Activated T-helper 17 cell treated with anti-CD3 and anti-CD28 coated beads, Interleukin-2, amount 50 U/mL, for 72 hours (primary cell): ENCODE measurements at regions not wholly inside any gene's neighbourhood (a gene's known extent, or its start where the extent isn't known, plus 50 kb on each side); places are given as distances from the start of the nearest gene placed in this dataset.

Source experiments
- ATAC-seq: fragments of 150-1000 bp; cut with Tn5 transposase; replicated peaks from 2 replicates; pipeline ENCODE4 v1.10.0; 2021; ENCODE audit warnings: mild to moderate bottlenecking, moderate library complexity
- H3K27ac Mint-ChIP-seq: one replicate; pipeline ENCODE4 v1.8.0; 2022; ENCODE audit warnings: mixed read lengths
- H3K27me3 Mint-ChIP-seq: one replicate; pipeline ENCODE4 v1.8.0; 2022; ENCODE audit warnings: mixed read lengths
- H3K36me3 Mint-ChIP-seq: one replicate; pipeline ENCODE4 v1.8.0; 2022; ENCODE audit warnings: low read depth, mild to moderate bottlenecking, mixed read lengths
- H3K4me1 Mint-ChIP-seq: one replicate; pipeline ENCODE4 v1.8.0; 2022; ENCODE audit warnings: mixed read lengths
- H3K4me3 Mint-ChIP-seq: one replicate; pipeline ENCODE4 v1.8.0; 2022; ENCODE audit warnings: mild to moderate bottlenecking, mixed read lengths
- H3K9me3 Mint-ChIP-seq: one replicate; pipeline ENCODE4 v1.8.0; 2022; ENCODE audit warnings: mixed read lengths

GRCh38 chr5:110248921-110249320, 477.6 kb downstream of the TMEM232 start:
- H3K27me3 Mint-ChIP-seq: peaks cover 3% of the 10 kb centered on the region
- no peak overlapping the region for H3K27ac Mint-ChIP-seq
- ATAC-seq: no peak
- no peak overlapping the region for H3K4me3 Mint-ChIP-seq
- no peaks in the 10 kb centered on the region for H3K9me3 Mint-ChIP-seq
- no peaks in the 10 kb centered on the region for H3K36me3 Mint-ChIP-seq
- H3K4me1 Mint-ChIP-seq: no peaks in the 10 kb centered on the region

DNA sequence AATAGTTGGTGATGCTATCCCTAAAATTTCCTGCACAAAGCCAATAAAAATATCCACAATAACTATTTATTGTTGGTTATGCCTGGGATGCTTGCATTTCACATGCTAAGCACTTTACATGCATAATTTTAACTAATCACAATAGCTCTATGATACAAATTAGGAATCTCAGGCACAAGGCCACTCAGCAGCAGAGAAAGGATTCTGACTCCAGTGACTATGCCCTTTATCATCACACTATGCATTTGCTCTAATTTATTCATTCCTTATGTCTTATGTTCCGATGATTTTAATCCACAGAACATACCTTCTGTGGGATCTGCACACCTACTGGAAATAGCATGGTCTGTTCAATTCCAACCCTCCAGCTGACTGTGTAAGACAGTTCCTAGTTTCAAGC, 476.1 kb downstream of the TMEM232 start:
- Mint-ChIP-seq H3K4me3 (no peak overlapping the region), H3K36me3 (no peaks in the 10 kb centered on the region), H3K4me1 (no peaks in the 10 kb centered on the region), H3K27ac (no peak overlapping the region), H3K27me3 (peaks cover 3% of the 10 kb centered on the region), H3K9me3 (no peaks in the 10 kb centered on the region)
- ATAC-seq: no peak

DNA sequence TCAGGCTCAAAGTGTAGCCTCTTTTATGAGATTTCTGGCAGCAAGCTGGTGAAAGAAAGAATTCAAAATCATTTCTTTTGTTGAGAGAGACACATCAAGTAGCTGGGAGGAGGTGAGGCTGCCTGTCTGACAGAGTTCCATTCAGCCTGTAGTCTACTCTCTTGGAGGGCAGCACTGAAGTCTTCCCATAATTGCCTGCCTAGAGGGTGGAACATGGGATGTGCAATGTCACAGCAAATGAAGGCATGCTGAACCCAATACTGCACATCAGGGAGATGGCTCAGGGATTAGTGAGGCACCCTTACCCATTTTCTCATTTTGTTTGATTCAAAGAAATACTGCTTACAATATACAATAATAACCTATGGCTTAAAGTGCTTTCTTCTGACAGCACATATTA, 475.7 kb downstream of the TMEM232 start:
- H3K4me3 Mint-ChIP-seq: no peak overlapping the region
- peaks cover 3% of the 10 kb centered on the region for H3K27me3 Mint-ChIP-seq
- no peaks in the 10 kb centered on the region for H3K9me3 Mint-ChIP-seq
- no peaks in the 10 kb centered on the region for H3K36me3 Mint-ChIP-seq
- no peak for ATAC-seq
- H3K27ac Mint-ChIP-seq: no peak overlapping the region
- no peaks in the 10 kb centered on the region for H3K4me1 Mint-ChIP-seq

DNA sequence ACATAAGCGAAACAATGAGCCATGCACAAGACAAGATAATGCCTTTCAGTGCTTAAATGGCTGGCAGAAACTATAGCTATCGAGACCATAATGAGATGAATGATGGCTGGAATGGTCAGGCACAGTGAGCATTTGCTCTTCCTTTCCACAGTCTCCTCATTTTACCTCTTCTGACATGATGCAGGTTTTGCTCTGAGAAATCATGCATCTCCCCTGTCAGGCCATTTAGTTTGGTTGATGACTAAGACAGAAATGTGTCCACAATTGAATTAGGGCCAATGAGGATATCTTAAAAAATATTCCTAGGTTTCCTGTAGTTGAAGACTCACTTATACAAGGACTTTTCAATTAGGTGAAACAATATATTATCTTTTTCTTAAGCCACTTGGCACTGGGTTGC, 475.1 kb downstream of the TMEM232 start:
- Mint-ChIP-seq H3K36me3 (no peaks in the 10 kb centered on the region), H3K27ac (no peak overlapping the region), H3K4me3 (no peak overlapping the region), H3K27me3 (peaks cover 3% of the 10 kb centered on the region), H3K9me3 (no peaks in the 10 kb centered on the region), H3K4me1 (no peaks in the 10 kb centered on the region)
- no peak for ATAC-seq

GRCh38 chr5:110255194-110255593, 471.3 kb downstream of the TMEM232 start:
- ATAC-seq: no peak
- Mint-ChIP-seq H3K4me3 (no peak overlapping the region), H3K27ac (no peak overlapping the region), H3K27me3 (no peaks in the 10 kb centered on the region), H3K9me3 (no peaks in the 10 kb centered on the region), H3K4me1 (no peaks in the 10 kb centered on the region), H3K36me3 (no peaks in the 10 kb centered on the region)

DNA sequence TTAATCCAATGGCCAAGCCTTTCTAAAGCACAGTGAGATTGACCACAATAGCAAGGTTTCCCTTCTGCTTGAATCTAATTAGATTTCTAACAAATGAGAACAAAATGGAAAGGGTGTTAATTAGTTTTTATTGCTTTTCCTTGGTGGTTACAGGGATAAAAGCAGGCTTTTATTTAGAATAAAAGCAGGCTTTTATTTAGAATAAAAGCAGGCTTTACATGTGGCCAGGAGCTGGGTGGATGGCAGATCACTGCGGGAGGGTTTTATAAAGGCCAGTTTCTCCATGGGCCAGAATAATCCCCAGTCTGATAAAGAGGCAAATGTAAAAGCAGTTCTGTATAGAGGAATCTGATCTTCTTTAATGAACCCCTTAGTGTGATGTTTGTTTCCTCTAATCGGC, 470.2 kb downstream of the TMEM232 start:
- Mint-ChIP-seq H3K4me3 (no peak overlapping the region), H3K27ac (no peak overlapping the region), H3K27me3 (no peaks in the 10 kb centered on the region), H3K36me3 (no peaks in the 10 kb centered on the region), H3K9me3 (no peaks in the 10 kb centered on the region), H3K4me1 (no peaks in the 10 kb centered on the region)
- no peak for ATAC-seq

GRCh38 chr5:110257971-110258370, 468.5 kb downstream of the TMEM232 start:
- ATAC-seq: no peak
- H3K4me3 Mint-ChIP-seq: no peak overlapping the region
- no peaks in the 10 kb centered on the region for H3K4me1 Mint-ChIP-seq
- no peak overlapping the region for H3K27ac Mint-ChIP-seq
- H3K36me3 Mint-ChIP-seq: no peaks in the 10 kb centered on the region
- H3K27me3 Mint-ChIP-seq: no peaks in the 10 kb centered on the region
- H3K9me3 Mint-ChIP-seq: no peaks in the 10 kb centered on the region

DNA sequence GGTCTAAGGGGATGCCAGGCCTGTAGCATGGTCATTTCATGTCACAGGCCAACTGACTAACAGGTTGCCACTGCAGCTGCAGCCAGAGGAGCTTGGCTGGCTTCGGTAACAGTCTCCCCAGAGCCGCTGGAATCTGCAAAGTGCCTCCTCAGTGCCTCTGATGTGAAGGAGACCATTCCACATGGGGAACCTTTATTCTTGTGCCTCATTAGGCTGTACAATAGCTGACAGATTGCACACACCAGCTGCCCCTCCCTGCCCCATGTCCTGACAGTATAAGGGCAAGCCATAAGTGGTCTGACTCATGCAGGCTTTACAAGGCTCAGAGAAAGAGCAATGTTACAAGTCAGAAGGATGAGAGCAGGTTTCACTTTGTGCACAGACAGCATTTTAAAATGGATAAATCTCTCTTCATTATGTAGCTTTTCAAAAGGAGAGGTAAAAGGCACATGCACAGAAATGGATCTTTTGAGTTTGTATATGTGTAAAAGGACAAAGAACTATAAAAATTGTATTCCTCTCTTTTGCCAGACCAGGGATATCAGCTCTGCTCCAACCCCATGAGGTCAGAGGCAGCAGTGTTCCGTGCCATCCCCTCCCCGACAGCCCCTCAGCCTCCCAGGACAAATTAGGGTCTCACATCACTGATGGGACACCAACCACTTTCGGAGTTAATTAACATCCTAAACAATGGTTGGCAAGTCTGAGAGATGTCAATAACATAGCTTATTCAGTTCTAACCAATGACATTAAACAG, 467.8 kb downstream of the TMEM232 start:
- Mint-ChIP-seq H3K9me3 (no peaks in the 10 kb centered on the region), H3K4me1 (no peaks in the 10 kb centered on the region), H3K4me3 (no peak overlapping the region), H3K36me3 (no peaks in the 10 kb centered on the region), H3K27me3 (no peaks in the 10 kb centered on the region), H3K27ac (no peak overlapping the region)
- ATAC-seq: no peak

DNA sequence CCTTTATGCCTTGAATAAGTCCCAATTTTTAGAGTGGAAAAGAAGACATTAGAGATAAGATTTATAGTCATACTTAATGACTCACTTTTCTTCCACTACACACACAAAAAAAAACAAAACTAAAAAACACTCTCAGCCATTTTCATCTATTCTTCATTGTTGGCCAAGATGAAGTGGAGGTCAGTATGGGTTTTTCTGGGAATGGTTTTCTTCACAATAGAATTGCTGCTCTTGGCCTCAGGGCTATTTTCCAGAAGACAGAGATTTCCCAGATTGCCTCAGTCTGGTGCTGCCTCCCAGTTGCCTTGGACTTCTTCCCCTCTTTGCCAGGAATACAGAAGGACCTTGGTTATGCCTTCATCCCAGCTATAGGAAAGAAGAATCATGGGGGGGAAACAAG, 463.7 kb downstream of the TMEM232 start:
- ATAC-seq: no peak
- Mint-ChIP-seq H3K4me1 (no peaks in the 10 kb centered on the region), H3K36me3 (no peaks in the 10 kb centered on the region), H3K27me3 (no peaks in the 10 kb centered on the region), H3K9me3 (no peaks in the 10 kb centered on the region), H3K4me3 (no peak overlapping the region), H3K27ac (no peak overlapping the region)

DNA sequence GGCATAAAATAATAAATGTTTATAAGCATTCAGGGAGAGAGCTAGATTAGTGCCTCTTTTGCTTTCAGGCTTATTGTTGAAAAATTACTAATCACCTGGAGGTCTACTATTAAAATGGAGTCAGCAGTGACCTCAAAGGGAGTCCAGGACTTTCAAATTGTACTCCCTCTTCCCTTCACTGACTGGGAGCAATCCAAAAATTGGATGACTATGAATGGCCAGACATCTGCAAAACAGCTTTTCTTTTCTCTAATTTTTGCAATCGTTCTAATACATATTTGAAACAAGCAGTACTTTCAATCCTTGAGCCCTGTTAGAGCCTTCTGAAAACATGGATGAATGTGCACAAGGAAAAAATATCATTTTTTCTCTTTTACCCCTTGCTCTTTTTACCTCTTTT, 461.8 kb downstream of the TMEM232 start:
- no peak for ATAC-seq
- no peaks in the 10 kb centered on the region for H3K27me3 Mint-ChIP-seq
- H3K36me3 Mint-ChIP-seq: no peaks in the 10 kb centered on the region
- no peaks in the 10 kb centered on the region for H3K9me3 Mint-ChIP-seq
- H3K27ac Mint-ChIP-seq: no peak overlapping the region
- no peaks in the 10 kb centered on the region for H3K4me1 Mint-ChIP-seq
- H3K4me3 Mint-ChIP-seq: no peak overlapping the region

DNA sequence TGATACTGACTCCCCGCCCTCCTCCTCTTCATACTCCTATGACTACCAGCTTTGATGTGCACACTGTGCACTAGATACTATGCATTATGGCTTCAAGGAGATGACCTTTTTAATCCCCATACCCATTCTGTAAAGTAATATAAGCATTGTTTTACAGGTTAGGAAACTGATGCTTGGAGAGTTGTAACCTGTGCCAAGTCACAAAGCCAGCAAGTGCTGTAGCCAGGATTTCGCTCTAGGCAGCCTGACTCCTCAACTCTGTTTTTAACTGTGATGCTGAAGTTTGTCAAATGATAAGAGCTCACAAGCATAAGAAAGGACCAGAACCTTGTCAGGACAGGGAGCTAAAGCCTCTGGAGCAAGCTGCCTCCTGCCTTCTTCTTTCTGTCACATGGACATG, 461.3 kb downstream of the TMEM232 start:
- Mint-ChIP-seq H3K4me1 (no peaks in the 10 kb centered on the region), H3K36me3 (no peaks in the 10 kb centered on the region), H3K27me3 (no peaks in the 10 kb centered on the region), H3K9me3 (no peaks in the 10 kb centered on the region), H3K27ac (no peak overlapping the region), H3K4me3 (no peak overlapping the region)
- no peak for ATAC-seq

DNA sequence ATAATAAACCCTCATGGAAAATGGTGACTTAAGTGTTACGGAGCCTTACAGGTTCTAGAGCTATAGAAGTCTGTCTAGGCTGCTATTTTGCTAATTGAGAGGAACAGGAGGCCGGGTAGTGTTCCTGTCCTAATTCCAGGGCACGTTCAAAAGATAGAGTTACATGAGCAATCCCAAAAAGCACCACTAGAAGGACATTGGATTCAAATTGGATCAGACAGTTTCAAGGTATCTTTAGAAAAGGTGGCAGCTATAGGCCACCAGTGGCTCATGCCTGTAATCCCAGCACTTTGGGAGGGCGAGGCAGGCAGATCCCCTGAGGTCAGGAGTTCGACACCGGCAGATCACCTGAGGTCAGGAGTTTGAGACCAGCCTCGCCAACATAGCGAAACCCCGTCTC, 458.8 kb downstream of the TMEM232 start:
- no peaks in the 10 kb centered on the region for H3K27me3 Mint-ChIP-seq
- no peaks in the 10 kb centered on the region for H3K36me3 Mint-ChIP-seq
- no peaks in the 10 kb centered on the region for H3K9me3 Mint-ChIP-seq
- peaks cover 4% of the 10 kb centered on the region for H3K4me1 Mint-ChIP-seq
- no peak for ATAC-seq
- no peak overlapping the region for H3K27ac Mint-ChIP-seq
- H3K4me3 Mint-ChIP-seq: no peak overlapping the region

DNA sequence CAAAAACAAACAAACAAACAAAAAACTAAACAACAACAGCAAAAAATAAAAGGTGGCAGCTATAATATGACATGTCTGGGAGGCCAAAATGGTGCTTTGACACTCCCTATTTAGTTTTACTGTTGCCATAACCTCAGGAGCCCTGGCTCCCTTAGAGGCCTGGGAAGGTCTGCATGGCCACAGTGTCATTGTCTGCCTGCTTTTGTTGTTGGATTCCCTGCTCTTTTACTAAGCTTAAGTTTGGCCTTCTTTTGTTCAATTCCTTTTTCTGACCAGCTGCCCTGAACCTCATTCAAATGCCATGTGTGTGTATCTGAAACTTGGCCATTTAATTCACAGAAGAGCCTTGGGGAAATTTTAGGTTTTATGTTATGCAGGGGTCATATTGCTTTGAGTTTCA, 458.2 kb downstream of the TMEM232 start:
- ATAC-seq: no peak
- H3K36me3 Mint-ChIP-seq: no peaks in the 10 kb centered on the region
- no peaks in the 10 kb centered on the region for H3K9me3 Mint-ChIP-seq

GRCh38 chr5:110268985-110269384, 457.5 kb downstream of the TMEM232 start:
- H3K4me3 Mint-ChIP-seq: no peak overlapping the region
- H3K27ac Mint-ChIP-seq: no peak overlapping the region
- no peaks in the 10 kb centered on the region for H3K36me3 Mint-ChIP-seq
- H3K9me3 Mint-ChIP-seq: no peaks in the 10 kb centered on the region
- no peak for ATAC-seq
- H3K27me3 Mint-ChIP-seq: no peaks in the 10 kb centered on the region
- H3K4me1 Mint-ChIP-seq: peaks cover 4% of the 10 kb centered on the region

More for the DNA sequence above, 458.2 kb downstream of the TMEM232 start:
- Mint-ChIP-seq H3K4me3 (no peak overlapping the region), H3K27ac (no peak overlapping the region), H3K4me1 (peaks cover 4% of the 10 kb centered on the region), H3K27me3 (no peaks in the 10 kb centered on the region)

DNA sequence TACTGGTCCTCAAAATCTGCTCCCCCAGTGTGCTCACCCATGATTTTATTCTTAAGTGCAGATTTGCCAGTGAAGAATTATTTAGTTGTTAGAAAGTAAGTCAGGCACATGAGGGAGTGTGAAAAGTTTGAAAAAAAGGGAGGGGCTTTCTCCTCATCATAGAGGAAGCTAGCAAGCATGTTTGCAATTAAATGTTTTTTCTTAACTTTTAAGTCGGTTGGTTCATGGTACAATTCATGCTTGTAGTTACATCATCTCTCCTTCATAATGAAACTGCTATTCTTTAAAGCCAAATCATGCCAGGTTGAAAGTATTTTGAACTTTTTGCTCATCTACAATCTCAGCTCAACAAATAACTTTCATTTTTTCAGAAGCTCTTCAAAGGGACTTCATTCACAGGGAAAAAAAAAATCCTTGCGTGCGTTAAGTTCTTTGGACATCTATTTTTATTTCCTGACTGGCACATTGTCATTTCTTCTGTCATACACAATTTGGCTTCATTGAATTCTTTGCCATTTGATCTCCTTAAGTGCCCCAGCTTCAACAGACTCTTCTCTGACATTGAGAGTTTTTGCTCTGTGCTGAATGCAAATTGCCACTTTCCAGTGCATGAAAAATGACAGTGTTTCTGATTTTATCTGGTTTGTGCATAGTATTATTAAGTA, 456.9 kb downstream of the TMEM232 start:
- no peak for ATAC-seq
- Mint-ChIP-seq H3K27ac (no peak overlapping the region), H3K36me3 (no peaks in the 10 kb centered on the region), H3K4me3 (no peak overlapping the region), H3K9me3 (no peaks in the 10 kb centered on the region), H3K27me3 (no peaks in the 10 kb centered on the region), H3K4me1 (peaks cover 4% of the 10 kb centered on the region)
